ENCODE measurements at regions not wholly inside any gene's neighbourhood (a gene's known extent, or its start where the extent isn't known, plus 50 kb on each side); places are given as distances from the start of the nearest gene placed in this dataset.

- DNase-seq, result no peak
These were observed 69.5 kb downstream of the ENGASE start for GRCh38 chr17:79144133-79144532.

GRCh38 chr17:79142375-79142774, 67.8 kb downstream of the ENGASE start:
- DNase-seq, result no peak

GRCh38 chr17:79141578-79142355, 67.1 kb downstream of the ENGASE start:
- no peak for DNase-seq

- no peak for DNase-seq
These were observed 64.2 kb downstream of the ENGASE start for GRCh38 chr17:79138826-79139225.

GRCh38 chr17:79137789-79138165, 63.2 kb downstream of the ENGASE start:
- DNase-seq, result no peak

GRCh38 chr17:79137015-79137788, 62.6 kb downstream of the ENGASE start:
- DNase-seq, result no peak

- DNase-seq, result no peak
These were observed 62.0 kb downstream of the ENGASE start for GRCh38 chr17:79136596-79136995.
